ENCODE measurements at regions not wholly inside any gene's neighbourhood (a gene's known extent, or its start where the extent isn't known, plus 50 kb on each side); places are given as distances from the start of the nearest gene placed in this dataset.

- no peak for DNase-seq
Observed at GRCh38 chr10:57303566-57303965, 942.5 kb upstream of the ZWINT start.

- no peak for DNase-seq
Observed at GRCh38 chr10:57300718-57301117, 939.7 kb upstream of the ZWINT start.

GRCh38 chr10:57294698-57295097, 933.6 kb upstream of the ZWINT start:
- DNase-seq = no peak

GRCh38 chr10:57288754-57289153, 927.7 kb upstream of the ZWINT start:
- DNase-seq = no peak

GRCh38 chr10:57262892-57263291, 901.8 kb upstream of the ZWINT start:
- DNase-seq = no peak

GRCh38 chr10:57260175-57260574, 899.1 kb upstream of the ZWINT start:
- no peak for DNase-seq

GRCh38 chr10:57249615-57250281, 888.7 kb upstream of the ZWINT start:
- no peak for DNase-seq

GRCh38 chr10:57247271-57247670, 886.2 kb upstream of the ZWINT start:
- peak; percentile 59 for DNase-seq

GRCh38 chr10:57225920-57226319, 864.9 kb upstream of the ZWINT start:
- DNase-seq = no peak

GRCh38 chr10:57224811-57225210, 863.8 kb upstream of the ZWINT start:
- DNase-seq = no peak

- peak; percentile 79 for DNase-seq
Observed at GRCh38 chr10:57222603-57223002, 861.5 kb upstream of the ZWINT start.

GRCh38 chr10:57222129-57222528, 861.1 kb upstream of the ZWINT start:
- DNase-seq = peak; percentile 53

GRCh38 chr10:57221674-57222073, 860.6 kb upstream of the ZWINT start:
- DNase-seq = no peak

- no peak for DNase-seq
Observed at GRCh38 chr10:57218382-57218781, 857.3 kb upstream of the ZWINT start.

- DNase-seq = peak; percentile 65
Observed at GRCh38 chr10:57202356-57202755, 841.3 kb upstream of the ZWINT start.

- no peak for DNase-seq
Observed at GRCh38 chr10:57188846-57189245, 827.8 kb upstream of the ZWINT start.

- DNase-seq = no peak
Observed at GRCh38 chr10:57186201-57186600, 825.1 kb upstream of the ZWINT start.

- DNase-seq = no peak
Observed at GRCh38 chr10:57169597-57169996, 808.5 kb upstream of the ZWINT start.

GRCh38 chr10:57168611-57169240, 807.7 kb upstream of the ZWINT start:
- DNase-seq = no peak

GRCh38 chr10:57165671-57166070, 804.6 kb upstream of the ZWINT start:
- peak; percentile 41 for DNase-seq

- no peak for DNase-seq
Observed at GRCh38 chr10:57162231-57162630, 801.2 kb upstream of the ZWINT start.

- no peak for DNase-seq
Observed at GRCh38 chr10:57161157-57161556, 800.1 kb upstream of the ZWINT start.

GRCh38 chr10:57145548-57145947, 784.5 kb upstream of the ZWINT start:
- no peak for DNase-seq

- DNase-seq = peak; percentile 83
Observed at GRCh38 chr10:57142925-57143576, 782.0 kb upstream of the ZWINT start.

Measured in islet precursor cell (in vitro differentiated cells).